WTC11 (cell line): ENCODE measurements at regions not wholly inside any gene's neighbourhood (a gene's known extent, or its start where the extent isn't known, plus 50 kb on each side); places are given as distances from the start of the nearest gene placed in this dataset.

Experiments
- ATAC-seq: fragments of 200-7000 bp; cut with Tn5 transposase; 2 replicates; pipeline ENCODE4 v1.10.0; 2021; ENCODE audit warnings: mild to moderate bottlenecking, moderate library complexity
- CTCF ChIA-PET: fragments of 300-600 bp; sonication (Branson Sonifier 250); formaldehyde crosslinking; loops from one replicate; lab custom pipeline; 2021; ENCODE audit warnings: antibody characterized with exemption; lab: Charles Lee
- POLR2A ChIA-PET: fragments of 350-600 bp; sonication (Branson Sonifier 250); formaldehyde crosslinking; loops from one replicate; lab custom pipeline; 2021; ENCODE audit warnings: antibody characterized with exemption; lab: Charles Lee
- DNase-seq: peaks from one replicate; pipeline ENCODE4 v3.0.0; 2021; ENCODE audit warnings: low spot score
- H3K27ac Mint-ChIP-seq: 2 replicates; pipeline ENCODE4 v1.8.0; 2021; ENCODE audit warnings: mixed read lengths
- H3K27me3 Mint-ChIP-seq: 2 replicates; pipeline ENCODE4 v1.8.0; 2021; ENCODE audit warnings: low read depth, mild to moderate bottlenecking, moderate library complexity, mixed read lengths
- H3K36me3 Mint-ChIP-seq: 2 replicates; pipeline ENCODE4 v1.8.0; 2021; ENCODE audit warnings: mixed read lengths
- H3K4me1 Mint-ChIP-seq: 2 replicates; pipeline ENCODE4 v1.8.0; 2022; ENCODE audit warnings: mixed read lengths
- H3K4me3 Mint-ChIP-seq: 2 replicates; pipeline ENCODE4 v1.8.0; 2021; ENCODE audit warnings: mild to moderate bottlenecking, moderate library complexity, mixed read lengths
- H3K9me3 Mint-ChIP-seq: 2 replicates; pipeline ENCODE4 v1.8.0; 2021; ENCODE audit warnings: mixed read lengths
- ATF2 ChIP-seq: sonication (generic); formaldehyde crosslinking; IDR thresholded peaks from 2 replicates; pipeline ENCODE4 v1.8.1; 2022; ENCODE audit warnings: low read depth, missing genetic modification reagents, borderline replicate concordance
- CREB1 ChIP-seq: sonication (generic); formaldehyde crosslinking; IDR thresholded peaks from 2 replicates; pipeline ENCODE4 v1.8.0; 2023; ENCODE audit warnings: mild to moderate bottlenecking, missing genetic modification reagents
- CTCF ChIP-seq: fragments of 200-600 bp; IDR thresholded peaks from 2 replicates; pipeline ENCODE4 v1.8.0; 2022; ENCODE audit warnings: antibody characterized with exemption
- ETV6 ChIP-seq: sonication (generic); formaldehyde crosslinking; IDR thresholded peaks from 2 replicates; pipeline ENCODE4 v1.8.1; 2022; ENCODE audit warnings: mild to moderate bottlenecking, missing genetic modification reagents
- FOXJ3 ChIP-seq: sonication (generic); formaldehyde crosslinking; IDR thresholded peaks from 2 replicates; pipeline ENCODE4 v1.9.0; 2021; ENCODE audit warnings: missing genetic modification reagents, mild to moderate bottlenecking, borderline replicate concordance
- GRHL2 ChIP-seq: fragments of 250-450 bp; sonication (Bioruptor Pico); IDR thresholded peaks from 2 replicates; pipeline ENCODE4 v1.8.0; 2022; ENCODE audit warnings: mild to moderate bottlenecking, moderate library complexity; ENCODE audit not compliant: insufficient replicate concordance, severe bottlenecking
- KAT7 ChIP-seq: sonication (generic); formaldehyde crosslinking; IDR thresholded peaks from 2 replicates; pipeline ENCODE4 v1.8.1; 2023; ENCODE audit warnings: missing genetic modification reagents, mild to moderate bottlenecking, borderline replicate concordance
- MYBL2 ChIP-seq: sonication (generic); formaldehyde crosslinking; IDR thresholded peaks from 2 replicates; pipeline ENCODE4 v1.8.1; 2023; ENCODE audit warnings: mild to moderate bottlenecking, moderate library complexity, missing genetic modification reagents
- NR2C2 ChIP-seq: sonication (generic); formaldehyde crosslinking; IDR thresholded peaks from 2 replicates; pipeline ENCODE4 v1.8.0; 2022; ENCODE audit warnings: mild to moderate bottlenecking, missing genetic modification reagents
- RORB ChIP-seq: fragments of 250-450 bp; sonication (Bioruptor Pico); IDR thresholded peaks from 2 replicates; pipeline ENCODE4 v1.9.0; 2021; ENCODE audit warnings: mild to moderate bottlenecking
- SMAD3 ChIP-seq: sonication (generic); formaldehyde crosslinking; IDR thresholded peaks from 2 replicates; pipeline ENCODE4 v1.8.0; 2022; ENCODE audit warnings: missing genetic modification reagents, mild to moderate bottlenecking, borderline replicate concordance
- STAT6 ChIP-seq: sonication (generic); formaldehyde crosslinking; conservative IDR thresholded peaks from 2 replicates; pipeline ENCODE4 v1.8.1; 2023; ENCODE audit warnings: mild to moderate bottlenecking, low read depth, missing genetic modification reagents, moderate library complexity
- ZNF219 ChIP-seq: sonication (generic); formaldehyde crosslinking; IDR thresholded peaks from 2 replicates; pipeline ENCODE4 v1.8.0; 2023; ENCODE audit warnings: missing genetic modification reagents, mild to moderate bottlenecking, borderline replicate concordance
- ZNF232 ChIP-seq: sonication (generic); formaldehyde crosslinking; IDR thresholded peaks from 2 replicates; pipeline ENCODE4 v1.8.0; 2022; ENCODE audit warnings: mild to moderate bottlenecking, missing genetic modification reagents
- ZNF263 ChIP-seq: sonication (generic); formaldehyde crosslinking; IDR thresholded peaks from 2 replicates; pipeline ENCODE4 v1.8.1; 2022; ENCODE audit warnings: low read depth, mild to moderate bottlenecking, moderate library complexity, missing genetic modification reagents
- ZNF317 ChIP-seq: sonication (generic); formaldehyde crosslinking; IDR thresholded peaks from 2 replicates; pipeline ENCODE4 v1.8.1; 2023; ENCODE audit warnings: low read depth, mild to moderate bottlenecking, moderate library complexity, missing genetic modification reagents, borderline replicate concordance
- ZNF423 ChIP-seq: fragments of 250-450 bp; sonication (Bioruptor Pico); IDR thresholded peaks from 2 replicates; pipeline ENCODE4 v2.1.2; 2022; ENCODE audit warnings: mild to moderate bottlenecking, moderate library complexity
- ZNF532 ChIP-seq: fragments of 250-450 bp; sonication (Bioruptor Pico); IDR thresholded peaks from 2 replicates; pipeline ENCODE4 v1.9.0; 2021; ENCODE audit warnings: mild to moderate bottlenecking, borderline replicate concordance
- TF ChIP-seq, protein P1 (sequence below): sonication (generic); formaldehyde crosslinking; IDR thresholded peaks from 2 replicates; pipeline ENCODE4 v1.8.0; 2023; ENCODE audit warnings: missing genetic modification reagents
- TF ChIP-seq, protein P2 (sequence below): fragments of 250-450 bp; sonication (Bioruptor Pico); conservative IDR thresholded peaks from 2 replicates; pipeline ENCODE4 v1.9.0; 2021; ENCODE audit warnings: mild to moderate bottlenecking
- TF ChIP-seq, protein P3 (sequence below): fragments of 250-450 bp; sonication (Bioruptor Pico); IDR thresholded peaks from 2 replicates; pipeline ENCODE4 v2.1.2; 2022; ENCODE audit warnings: mild to moderate bottlenecking, moderate library complexity

DNA sequence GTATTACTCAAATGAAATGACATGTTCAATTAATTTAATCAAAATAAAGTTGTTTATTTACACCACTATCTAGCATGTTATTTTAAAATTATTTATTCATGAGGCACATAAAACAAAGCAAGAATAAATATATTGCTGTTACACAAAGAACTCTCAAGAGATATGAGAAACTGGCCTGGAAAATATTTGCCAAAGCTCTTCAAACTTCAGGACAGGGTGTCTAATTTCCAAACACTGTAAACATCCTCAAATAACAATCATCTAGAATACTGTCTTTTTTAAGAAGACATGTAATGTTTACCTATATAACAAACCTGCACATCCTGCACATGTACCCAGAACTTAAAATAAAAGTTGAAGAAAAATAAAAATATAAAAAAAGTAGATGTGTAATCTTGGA lies 876.6 kb downstream of the TUSC7 start (continued):
- TF ChIP-seq, protein P1, sequence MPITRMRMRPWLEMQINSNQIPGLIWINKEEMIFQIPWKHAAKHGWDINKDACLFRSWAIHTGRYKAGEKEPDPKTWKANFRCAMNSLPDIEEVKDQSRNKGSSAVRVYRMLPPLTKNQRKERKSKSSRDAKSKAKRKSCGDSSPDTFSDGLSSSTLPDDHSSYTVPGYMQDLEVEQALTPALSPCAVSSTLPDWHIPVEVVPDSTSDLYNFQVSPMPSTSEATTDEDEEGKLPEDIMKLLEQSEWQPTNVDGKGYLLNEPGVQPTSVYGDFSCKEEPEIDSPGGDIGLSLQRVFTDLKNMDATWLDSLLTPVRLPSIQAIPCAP (CRISPR knock-in tag): no peak
- TF ChIP-seq CTCF (no peak), MYBL2 (CRISPR knock-in tag) (no peak), ZNF263 (CRISPR knock-in tag) (no peak), ETV6 (CRISPR knock-in tag) (no peak), ZNF317 (CRISPR knock-in tag) (no peak), STAT6 (CRISPR knock-in tag) (no peak)
- TF ChIP-seq, protein P2, sequence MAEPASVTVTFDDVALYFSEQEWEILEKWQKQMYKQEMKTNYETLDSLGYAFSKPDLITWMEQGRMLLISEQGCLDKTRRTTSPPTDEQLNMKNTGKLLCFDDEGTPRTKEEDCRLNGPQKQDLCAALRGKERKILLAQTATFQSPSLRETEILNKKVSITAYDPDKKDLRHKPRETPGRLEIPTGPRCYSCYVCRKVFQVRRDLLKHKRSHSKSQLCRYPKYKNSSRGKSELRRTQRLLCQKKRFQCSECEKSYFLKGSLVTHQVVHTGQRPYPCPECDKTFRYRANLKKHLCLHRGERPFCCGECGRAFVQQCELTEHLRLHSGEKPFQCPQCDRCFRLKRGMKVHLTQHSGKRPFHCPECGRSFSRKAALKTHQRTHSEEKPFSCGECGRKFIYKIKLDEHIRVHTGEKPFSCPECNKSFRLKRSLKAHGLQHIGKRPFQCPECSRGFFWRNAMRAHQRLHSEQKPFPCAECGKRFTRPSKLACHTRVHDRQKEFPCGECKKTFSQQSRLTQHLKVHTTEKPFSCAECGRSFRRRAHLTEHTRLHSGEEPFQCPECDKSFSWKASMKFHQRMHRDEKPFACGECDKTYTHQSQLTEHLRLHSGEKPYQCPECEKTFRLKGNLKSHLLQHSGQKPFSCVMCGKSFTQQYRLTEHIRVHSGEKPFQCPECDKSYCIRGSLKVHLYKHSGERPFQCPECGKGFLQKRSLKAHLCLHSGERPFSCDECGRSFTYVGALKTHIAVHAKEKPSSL (CRISPR knock-in tag): no peak
- TF ChIP-seq, all 79 proteins: peak for 0

DNA sequence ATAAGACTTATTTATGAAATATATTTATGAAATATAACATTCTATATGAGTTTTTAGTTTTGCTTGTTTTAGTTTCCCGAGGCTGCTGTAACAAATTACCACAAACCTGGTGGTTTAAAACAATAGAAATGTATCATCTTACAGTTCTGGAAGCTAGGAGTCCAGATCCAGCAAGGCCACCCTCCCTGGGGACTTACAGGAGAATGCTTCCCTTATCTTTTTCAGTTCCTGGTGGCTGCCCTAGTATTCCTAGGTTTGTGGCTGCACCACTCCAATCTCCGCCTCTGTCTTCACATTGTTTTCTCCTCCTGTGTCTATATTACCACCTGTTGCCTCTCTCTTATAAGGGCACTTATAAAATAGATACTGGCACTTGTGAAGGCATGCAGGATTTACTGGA lies 877.8 kb downstream of the TUSC7 start:
- no peaks in the 10 kb centered on the region for H3K36me3 Mint-ChIP-seq
- ChIA-PET POLR2A (no interaction called here), CTCF (interaction anchor here (1.3 kb wide), 1 partner anchor 312 kb away, joined by 3 read pairs; no protein-coding TSS in a partner anchor)
- H3K9me3 Mint-ChIP-seq: no peaks in the 10 kb centered on the region
- no peak for ATAC-seq
- no peak overlapping the region for H3K4me3 Mint-ChIP-seq
- no peaks in the 10 kb centered on the region for H3K27me3 Mint-ChIP-seq
- H3K4me1 Mint-ChIP-seq: peaks cover 20% of the 10 kb centered on the region
- no peak for DNase-seq
- no peak overlapping the region for H3K27ac Mint-ChIP-seq
- TF ChIP-seq, protein P3, sequence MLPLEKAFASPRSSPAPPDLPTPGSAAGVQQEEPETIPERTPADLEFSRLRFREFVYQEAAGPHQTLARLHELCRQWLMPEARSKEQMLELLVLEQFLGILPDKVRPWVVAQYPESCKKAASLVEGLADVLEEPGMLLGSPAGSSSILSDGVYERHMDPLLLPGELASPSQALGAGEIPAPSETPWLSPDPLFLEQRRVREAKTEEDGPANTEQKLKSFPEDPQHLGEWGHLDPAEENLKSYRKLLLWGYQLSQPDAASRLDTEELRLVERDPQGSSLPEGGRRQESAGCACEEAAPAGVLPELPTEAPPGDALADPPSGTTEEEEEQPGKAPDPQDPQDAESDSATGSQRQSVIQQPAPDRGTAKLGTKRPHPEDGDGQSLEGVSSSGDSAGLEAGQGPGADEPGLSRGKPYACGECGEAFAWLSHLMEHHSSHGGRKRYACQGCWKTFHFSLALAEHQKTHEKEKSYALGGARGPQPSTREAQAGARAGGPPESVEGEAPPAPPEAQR (CRISPR knock-in tag): no peak
- TF ChIP-seq SMAD3 (no peak), CREB1 (no peak), MYBL2 (CRISPR knock-in tag) (no peak), FOXJ3 (CRISPR knock-in tag) (no peak), NR2C2 (CRISPR knock-in tag) (no peak), KAT7 (CRISPR knock-in tag) (no peak), ATF2 (no peak), ZNF532 (CRISPR knock-in tag) (no peak), ZNF423 (CRISPR knock-in tag) (no peak), GRHL2 (no peak), RORB (CRISPR knock-in tag) (no peak), ZNF219 (CRISPR knock-in tag) (no peak), ZNF232 (CRISPR knock-in tag) (no peak)
